ENCODE measurements at regions not wholly inside any gene's neighbourhood (a gene's known extent, or its start where the extent isn't known, plus 50 kb on each side); places are given as distances from the start of the nearest gene placed in this dataset.

DNA sequence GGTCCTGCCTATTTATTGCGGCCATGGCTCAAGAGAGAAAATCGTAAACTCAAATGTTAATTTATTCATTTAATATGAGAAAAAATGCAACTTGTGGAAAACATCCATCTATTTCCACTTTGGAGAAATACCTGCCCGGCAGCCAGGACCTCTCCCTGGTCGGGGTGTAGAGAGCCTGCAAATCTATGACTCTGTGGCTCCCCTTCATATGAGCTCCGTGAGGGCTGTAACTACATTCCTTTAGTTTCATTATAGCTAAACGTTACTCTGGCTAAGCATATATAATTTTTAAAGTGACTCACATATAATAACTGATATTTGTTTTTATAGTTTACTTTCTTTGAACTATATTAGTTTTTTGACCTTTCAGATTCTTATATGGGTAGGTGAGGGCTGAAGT, 857.8 kb upstream of the FAT3 start:
- H3K9me3 ChIP-seq: no peaks in the 10 kb centered on the region
- TF ChIP-seq, protein P1, sequence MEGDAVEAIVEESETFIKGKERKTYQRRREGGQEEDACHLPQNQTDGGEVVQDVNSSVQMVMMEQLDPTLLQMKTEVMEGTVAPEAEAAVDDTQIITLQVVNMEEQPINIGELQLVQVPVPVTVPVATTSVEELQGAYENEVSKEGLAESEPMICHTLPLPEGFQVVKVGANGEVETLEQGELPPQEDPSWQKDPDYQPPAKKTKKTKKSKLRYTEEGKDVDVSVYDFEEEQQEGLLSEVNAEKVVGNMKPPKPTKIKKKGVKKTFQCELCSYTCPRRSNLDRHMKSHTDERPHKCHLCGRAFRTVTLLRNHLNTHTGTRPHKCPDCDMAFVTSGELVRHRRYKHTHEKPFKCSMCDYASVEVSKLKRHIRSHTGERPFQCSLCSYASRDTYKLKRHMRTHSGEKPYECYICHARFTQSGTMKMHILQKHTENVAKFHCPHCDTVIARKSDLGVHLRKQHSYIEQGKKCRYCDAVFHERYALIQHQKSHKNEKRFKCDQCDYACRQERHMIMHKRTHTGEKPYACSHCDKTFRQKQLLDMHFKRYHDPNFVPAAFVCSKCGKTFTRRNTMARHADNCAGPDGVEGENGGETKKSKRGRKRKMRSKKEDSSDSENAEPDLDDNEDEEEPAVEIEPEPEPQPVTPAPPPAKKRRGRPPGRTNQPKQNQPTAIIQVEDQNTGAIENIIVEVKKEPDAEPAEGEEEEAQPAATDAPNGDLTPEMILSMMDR (IDR thresholded peaks at IDR 0.05): no peak
- no peaks in the 10 kb centered on the region for H3K4me1 ChIP-seq (ENCODE audit: control insufficient read depth in 1 of 2, low read depth in 2 of 2)
- ATAC-seq (ENCODE audit: insufficient number of reproducible peaks, low FRiP score, low read depth) (no peak), DNase-seq (ENCODE audit: low spot score) (no peak)
- H3K36me3 ChIP-seq: no peaks in the 10 kb centered on the region
- no peak overlapping the region for H3K4me3 ChIP-seq
- no peaks in the 10 kb centered on the region for H3K27me3 ChIP-seq (replicated peaks; ENCODE audit: insufficient read depth)
- no peak overlapping the region for H3K27ac ChIP-seq

DNA sequence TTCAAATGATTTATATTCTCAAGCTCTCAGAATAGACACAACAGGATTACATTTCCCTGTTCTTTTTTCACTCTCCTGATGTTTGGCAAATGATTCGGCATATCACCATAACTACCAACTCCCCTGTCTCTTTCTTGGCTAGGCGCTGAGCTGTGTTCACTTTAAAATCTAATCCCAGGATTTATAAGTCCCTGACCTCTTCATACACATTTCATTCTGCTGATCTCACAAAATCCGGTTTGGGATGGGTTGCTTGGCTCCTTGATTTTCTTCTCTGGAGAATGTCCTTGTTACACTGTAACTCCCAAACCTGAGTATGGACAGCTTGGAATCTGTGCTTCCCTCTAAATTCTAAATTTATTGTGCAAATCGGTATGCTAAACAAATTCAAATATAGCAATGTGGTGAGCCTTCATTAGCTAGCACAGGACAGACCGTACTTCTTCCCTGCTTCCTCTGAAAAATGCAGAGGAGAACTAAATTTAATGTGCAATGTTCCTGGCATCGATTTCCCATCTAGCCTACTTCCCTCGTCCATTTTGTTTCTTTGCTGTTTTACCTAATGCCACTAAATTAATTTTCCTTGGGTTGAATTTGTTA, 858.5 kb upstream of the FAT3 start:
- DNase-seq (ENCODE audit: low spot score) (no peak), ATAC-seq (ENCODE audit: insufficient number of reproducible peaks, low FRiP score, low read depth) (no peak)
- Histone ChIP-seq H3K27ac (no peak overlapping the region), H3K4me3 (no peak overlapping the region), H3K9me3 (no peaks in the 10 kb centered on the region), H3K36me3 (no peaks in the 10 kb centered on the region), H3K27me3 (replicated peaks; ENCODE audit: insufficient read depth) (no peaks in the 10 kb centered on the region), H3K4me1 (ENCODE audit: control insufficient read depth in 1 of 2, low read depth in 2 of 2) (no peaks in the 10 kb centered on the region)
- TF ChIP-seq, protein P1 (IDR thresholded peaks at IDR 0.05): no peak

DNA sequence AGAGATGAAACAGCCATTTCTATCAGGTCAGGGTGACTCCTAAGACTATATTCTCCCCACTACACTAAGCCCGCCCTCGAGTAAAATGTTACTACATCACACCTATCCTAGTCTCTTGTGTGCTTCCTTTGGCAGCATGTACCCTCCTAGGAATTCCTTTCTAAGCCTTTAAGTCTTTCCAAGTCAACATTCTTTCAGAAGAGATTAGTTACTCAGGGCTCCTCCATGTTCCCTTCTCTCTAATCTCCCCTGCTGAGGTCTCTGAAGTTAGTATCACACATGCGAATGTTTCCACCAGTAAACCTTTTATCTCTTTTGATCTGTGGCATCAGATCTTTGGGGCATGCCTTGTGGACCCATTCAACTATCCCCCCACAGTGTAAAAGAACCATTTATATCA, 873.7 kb upstream of the FAT3 start:
- TF ChIP-seq, protein P1 (IDR thresholded peaks at IDR 0.05): no peak
- Histone ChIP-seq H3K27me3 (replicated peaks; ENCODE audit: insufficient read depth) (no peaks in the 10 kb centered on the region), H3K4me3 (no peak overlapping the region), H3K27ac (no peak overlapping the region), H3K36me3 (no peaks in the 10 kb centered on the region), H3K9me3 (no peaks in the 10 kb centered on the region), H3K4me1 (ENCODE audit: control insufficient read depth in 1 of 2, low read depth in 2 of 2) (no peaks in the 10 kb centered on the region)
- ATAC-seq (ENCODE audit: insufficient number of reproducible peaks, low FRiP score, low read depth) (no peak), DNase-seq (ENCODE audit: low spot score) (no peak)

DNA sequence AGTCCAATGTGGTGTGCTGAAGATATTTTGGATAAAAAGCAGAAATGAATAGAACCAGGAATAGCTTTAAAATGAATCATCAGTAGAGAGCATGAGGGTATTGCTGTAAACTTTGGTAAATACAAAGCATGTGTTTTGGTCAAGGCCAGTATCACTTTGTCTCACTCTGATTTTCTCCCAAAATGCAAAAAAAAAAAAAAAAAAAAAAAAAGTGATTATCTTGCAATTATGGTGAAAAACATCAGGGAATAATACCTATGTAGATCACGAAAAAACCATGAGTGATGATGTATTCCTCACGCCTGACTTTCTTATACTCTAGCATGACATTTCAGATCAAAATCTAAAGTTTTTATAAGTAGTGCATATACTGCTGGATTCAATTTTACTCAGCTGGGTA, 897.9 kb upstream of the FAT3 start:
- no peak for DNase-seq (ENCODE audit: low spot score)

DNA sequence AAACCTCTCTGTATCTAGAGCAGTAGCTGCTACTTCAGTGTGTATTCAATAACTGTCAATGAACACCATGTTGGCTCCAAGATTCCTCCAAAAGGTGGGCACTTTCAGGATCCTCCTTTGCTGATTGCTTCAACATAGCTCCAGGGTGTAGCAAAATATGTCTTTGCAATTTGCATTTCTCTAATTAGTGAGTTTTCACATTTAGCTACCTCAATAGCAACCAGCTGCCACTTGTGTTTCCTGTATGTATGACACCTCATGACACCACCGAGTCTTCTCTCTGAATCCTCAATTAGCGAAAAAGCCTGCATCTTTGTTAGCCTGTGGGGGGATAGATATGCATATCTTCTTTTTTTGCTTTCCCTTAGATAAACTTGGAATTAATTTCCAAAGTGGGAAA, 898.3 kb upstream of the FAT3 start:
- no peaks in the 10 kb centered on the region for H3K27me3 ChIP-seq (replicated peaks; ENCODE audit: insufficient read depth)
- ATAC-seq (ENCODE audit: insufficient number of reproducible peaks, low FRiP score, low read depth) (no peak), DNase-seq (ENCODE audit: low spot score) (no peak)
- H3K4me3 ChIP-seq: no peak overlapping the region
- no peaks in the 10 kb centered on the region for H3K36me3 ChIP-seq
- TF ChIP-seq, protein P1 (IDR thresholded peaks at IDR 0.05): no peak
- no peaks in the 10 kb centered on the region for H3K9me3 ChIP-seq
- no peak overlapping the region for H3K27ac ChIP-seq
- no peaks in the 10 kb centered on the region for H3K4me1 ChIP-seq (ENCODE audit: control insufficient read depth in 1 of 2, low read depth in 2 of 2)

More for the DNA sequence above, 897.9 kb upstream of the FAT3 start:
- Histone ChIP-seq H3K9me3 (no peaks in the 10 kb centered on the region), H3K4me1 (ENCODE audit: control insufficient read depth in 1 of 2, low read depth in 2 of 2) (no peaks in the 10 kb centered on the region), H3K27me3 (replicated peaks; ENCODE audit: insufficient read depth) (no peaks in the 10 kb centered on the region), H3K36me3 (no peaks in the 10 kb centered on the region), H3K4me3 (no peak overlapping the region), H3K27ac (no peak overlapping the region)
- TF ChIP-seq, protein P1 (IDR thresholded peaks at IDR 0.05): no peak
- no peak for ATAC-seq (ENCODE audit: insufficient number of reproducible peaks, low FRiP score, low read depth)
